ENCODE measurements at regions not wholly inside any gene's neighbourhood (a gene's known extent, or its start where the extent isn't known, plus 50 kb on each side); places are given as distances from the start of the nearest gene placed in this dataset.

DNA sequence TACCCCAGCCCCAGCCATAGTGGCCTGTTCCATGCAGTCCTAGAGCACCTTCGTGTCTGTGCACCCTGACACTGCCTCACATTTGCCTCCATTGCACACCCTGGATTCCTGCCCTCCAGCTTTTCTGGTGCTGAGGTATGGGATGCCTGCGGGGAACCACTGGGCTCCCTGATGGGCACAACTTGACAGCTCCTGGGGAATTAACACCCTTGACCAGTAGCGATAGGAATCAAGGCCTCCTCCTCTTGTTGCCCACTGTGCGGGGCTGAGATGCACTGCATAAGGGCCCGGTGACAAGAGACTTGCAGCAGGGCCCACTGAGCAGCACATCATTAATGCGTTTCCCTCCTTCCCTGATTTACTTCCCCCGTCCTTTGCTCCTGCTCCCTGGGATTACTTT, 235.6 kb upstream of the MOCS1 start:
- TF ChIP-seq, protein P1, sequence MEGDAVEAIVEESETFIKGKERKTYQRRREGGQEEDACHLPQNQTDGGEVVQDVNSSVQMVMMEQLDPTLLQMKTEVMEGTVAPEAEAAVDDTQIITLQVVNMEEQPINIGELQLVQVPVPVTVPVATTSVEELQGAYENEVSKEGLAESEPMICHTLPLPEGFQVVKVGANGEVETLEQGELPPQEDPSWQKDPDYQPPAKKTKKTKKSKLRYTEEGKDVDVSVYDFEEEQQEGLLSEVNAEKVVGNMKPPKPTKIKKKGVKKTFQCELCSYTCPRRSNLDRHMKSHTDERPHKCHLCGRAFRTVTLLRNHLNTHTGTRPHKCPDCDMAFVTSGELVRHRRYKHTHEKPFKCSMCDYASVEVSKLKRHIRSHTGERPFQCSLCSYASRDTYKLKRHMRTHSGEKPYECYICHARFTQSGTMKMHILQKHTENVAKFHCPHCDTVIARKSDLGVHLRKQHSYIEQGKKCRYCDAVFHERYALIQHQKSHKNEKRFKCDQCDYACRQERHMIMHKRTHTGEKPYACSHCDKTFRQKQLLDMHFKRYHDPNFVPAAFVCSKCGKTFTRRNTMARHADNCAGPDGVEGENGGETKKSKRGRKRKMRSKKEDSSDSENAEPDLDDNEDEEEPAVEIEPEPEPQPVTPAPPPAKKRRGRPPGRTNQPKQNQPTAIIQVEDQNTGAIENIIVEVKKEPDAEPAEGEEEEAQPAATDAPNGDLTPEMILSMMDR (IDR thresholded peaks at IDR 0.05; ENCODE audit: low read length): no peak
- TF ChIP-seq EZH2 (IDR thresholded peaks at IDR 0.05; ENCODE audit: borderline replicate concordance, low read length): no peak

Measured in OCI-LY1 (cell line).